GM19240 (cell line): ENCODE measurements at regions not wholly inside any gene's neighbourhood (a gene's known extent, or its start where the extent isn't known, plus 50 kb on each side); places are given as distances from the start of the nearest gene placed in this dataset.
"Not testable (repeated sequence)": the region's sequence is repeated elsewhere in the genome, so short reads cannot be mapped to it uniquely, and the experiment has no call there.

Experiments
- DNase-seq: peaks from one replicate; pipeline ENCODE4 v3.0.0; 2011; ENCODE audit warnings: low spot score; ENCODE audit not compliant: insufficient read length

DNA sequence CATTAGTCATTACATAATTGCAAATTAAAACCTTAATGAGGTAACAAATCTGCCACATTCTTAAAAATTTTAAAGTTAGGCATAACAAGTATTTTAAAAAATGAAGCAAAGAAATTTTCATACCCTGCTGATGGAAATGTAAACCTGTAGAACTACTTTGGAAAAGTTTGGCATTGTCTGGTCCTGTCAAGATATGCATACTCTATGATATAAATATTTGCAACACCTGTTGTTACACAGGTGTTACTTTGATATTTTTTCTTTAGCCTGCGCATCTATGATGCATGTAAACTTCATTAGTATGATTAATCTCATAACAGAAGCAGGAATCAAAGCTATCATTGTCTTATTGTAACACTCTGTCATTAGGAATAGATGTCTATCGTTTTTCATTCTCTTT lies 634.3 kb downstream of the TRIB2 start:
- DNase-seq = no peak

GRCh38 chr2:13353083-13353482 lies 636.3 kb downstream of the TRIB2 start:
- no peak for DNase-seq

GRCh38 chr2:13354031-13354430 lies 637.3 kb downstream of the TRIB2 start:
- no peak for DNase-seq

GRCh38 chr2:13381928-13382327 lies 665.2 kb downstream of the TRIB2 start:
- DNase-seq = not testable (repeated sequence)

- DNase-seq = not testable (repeated sequence)
These were observed 672.4 kb downstream of the TRIB2 start for GRCh38 chr2:13389172-13389571.

GRCh38 chr2:13390676-13391075 lies 673.9 kb downstream of the TRIB2 start:
- no peak for DNase-seq

GRCh38 chr2:13401312-13401711 lies 684.6 kb downstream of the TRIB2 start:
- DNase-seq = no peak

GRCh38 chr2:13413989-13414388 lies 697.3 kb downstream of the TRIB2 start:
- no peak for DNase-seq

DNA sequence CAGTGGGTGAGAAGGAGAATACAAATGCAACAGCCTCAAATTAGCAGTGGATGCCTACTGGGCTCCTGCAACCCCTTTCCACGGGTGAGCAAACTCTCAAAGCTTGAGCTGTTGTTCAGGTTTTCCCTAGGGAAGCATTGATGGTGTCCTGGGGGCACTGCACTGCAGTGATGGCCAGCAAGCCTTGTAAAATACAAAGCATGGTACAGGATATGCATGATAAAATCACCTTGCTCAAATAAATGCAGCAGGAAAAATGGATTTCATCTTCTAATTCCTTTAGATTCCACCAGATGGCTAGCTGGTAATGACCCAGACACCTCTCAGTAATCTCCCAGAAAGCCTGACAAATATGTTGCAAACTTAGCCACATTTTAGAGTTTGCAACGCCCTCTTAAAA lies 698.2 kb downstream of the TRIB2 start:
- DNase-seq = no peak

- DNase-seq = no peak
These were observed 717.2 kb downstream of the TRIB2 start for GRCh38 chr2:13433954-13434353.

- not testable (repeated sequence) for DNase-seq
These were observed 727.0 kb downstream of the TRIB2 start for GRCh38 chr2:13443554-13444261.

DNA sequence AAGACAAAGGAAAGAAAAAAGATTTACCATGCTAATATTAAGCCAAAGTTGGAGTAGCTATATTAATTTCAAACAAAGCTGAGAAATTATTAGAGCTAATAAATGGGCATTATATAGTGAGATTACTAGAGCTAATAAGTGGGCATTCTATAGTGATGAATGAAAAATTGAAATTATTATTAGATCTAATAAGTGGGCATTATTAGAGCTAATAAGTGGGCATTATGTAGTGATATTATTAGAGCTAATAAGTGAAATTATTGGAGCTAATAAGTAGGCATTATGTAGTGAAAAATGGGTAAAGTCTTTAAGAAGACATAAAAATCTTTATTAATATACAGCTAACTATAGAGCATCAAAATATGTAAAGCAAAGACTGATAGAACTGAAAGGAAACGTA lies 745.7 kb downstream of the TRIB2 start:
- no peak for DNase-seq

- no peak for DNase-seq
These were observed 749.3 kb downstream of the TRIB2 start for GRCh38 chr2:13466076-13466475.

DNA sequence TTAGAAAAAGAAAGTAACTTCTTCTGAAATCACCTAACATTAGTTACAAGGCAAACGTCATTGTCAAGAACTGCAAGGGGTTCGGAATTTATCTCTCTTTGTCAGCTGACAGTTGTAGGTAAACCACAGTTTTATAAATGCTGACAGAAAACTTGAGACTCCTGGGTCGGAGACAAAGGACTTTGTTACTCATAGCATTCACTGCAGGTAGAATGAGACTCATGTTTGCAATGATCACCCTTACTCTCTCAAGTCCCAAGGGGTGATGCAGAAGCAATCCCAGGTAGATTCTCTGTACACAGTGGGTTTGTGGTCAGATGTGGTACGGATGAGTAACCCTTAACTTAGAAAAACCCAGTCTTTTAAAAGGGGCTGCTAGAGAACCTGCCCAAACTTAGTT lies 757.8 kb downstream of the TRIB2 start:
- no peak for DNase-seq

- DNase-seq = no peak
These were observed 763.3 kb downstream of the TRIB2 start for GRCh38 chr2:13480057-13480456.

DNA sequence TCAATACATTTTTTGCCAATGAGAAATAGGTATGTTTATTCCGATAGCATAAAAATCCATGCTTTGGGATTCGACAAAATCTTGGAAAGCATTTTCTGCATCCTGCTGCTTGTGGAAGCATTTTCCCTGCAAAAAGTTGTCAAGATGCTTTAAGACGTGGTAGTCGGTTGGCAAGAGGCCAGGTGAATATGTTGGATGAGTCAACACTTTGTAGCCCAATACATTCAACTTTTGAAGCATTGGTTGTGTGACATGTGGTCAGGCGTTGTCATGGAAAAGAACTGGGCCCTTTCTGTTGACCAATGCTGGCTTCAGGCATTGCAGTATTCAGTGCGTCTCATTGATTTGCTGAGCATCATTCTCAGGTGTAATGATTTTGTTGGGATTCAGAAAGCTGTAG lies 764.5 kb downstream of the TRIB2 start:
- no peak for DNase-seq

DNA sequence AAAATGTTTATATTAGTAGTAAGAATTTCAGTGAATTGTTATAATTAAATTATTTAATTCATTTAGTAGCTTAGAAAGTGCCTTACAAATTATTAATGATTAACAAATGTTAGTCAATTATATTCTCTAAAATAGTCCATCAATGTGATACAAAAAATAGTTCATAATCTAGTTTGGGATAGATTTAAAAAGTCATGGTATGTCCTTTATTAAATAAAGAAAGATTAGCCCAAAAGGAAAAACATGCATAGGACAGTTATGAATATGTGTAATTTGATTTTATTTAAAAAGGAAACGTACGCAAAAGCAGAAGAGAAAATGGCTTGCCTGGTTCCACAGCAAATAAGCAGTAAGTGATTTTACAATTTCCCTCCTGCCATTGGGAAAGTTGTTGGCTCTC lies 768.5 kb downstream of the TRIB2 start:
- DNase-seq = no peak

- DNase-seq = no peak
These were observed 772.2 kb downstream of the TRIB2 start for GRCh38 chr2:13488965-13489364.

- no peak for DNase-seq
These were observed 775.5 kb downstream of the TRIB2 start for GRCh38 chr2:13492262-13492661.

GRCh38 chr2:13495051-13495450 lies 778.3 kb downstream of the TRIB2 start:
- no peak for DNase-seq

GRCh38 chr2:13504808-13505207 lies 788.1 kb downstream of the TRIB2 start:
- DNase-seq = no peak

GRCh38 chr2:13508671-13509070 lies 791.9 kb downstream of the TRIB2 start:
- DNase-seq = no peak

DNA sequence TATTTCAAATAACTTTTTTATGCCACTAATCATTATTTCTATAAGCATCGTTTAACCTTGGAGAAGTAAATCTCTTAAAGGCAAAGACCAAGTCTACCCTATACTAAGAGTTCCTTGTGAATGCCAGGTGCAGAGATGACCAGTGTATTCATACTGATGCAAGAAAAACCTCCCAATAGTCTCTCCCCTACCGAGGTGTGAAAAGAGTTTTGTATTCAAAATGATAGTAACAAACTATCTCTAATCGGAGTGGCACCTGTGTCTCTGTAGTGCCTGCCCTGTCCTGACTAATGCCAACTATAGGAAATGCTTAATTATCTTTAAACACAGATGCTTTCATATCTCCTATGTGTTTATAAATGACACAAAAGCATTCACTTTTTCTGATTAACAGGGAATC lies 798.5 kb downstream of the TRIB2 start:
- DNase-seq = no peak

GRCh38 chr2:13522096-13522495 lies 805.4 kb downstream of the TRIB2 start:
- DNase-seq = no peak
